CD8-positive, alpha-beta memory T cell (primary cell): ENCODE measurements at regions not wholly inside any gene's neighbourhood (a gene's known extent, or its start where the extent isn't known, plus 50 kb on each side); places are given as distances from the start of the nearest gene placed in this dataset.

Experiments used
- CTCF ChIA-PET: fragments of 350-600 bp; sonication (Branson Sonifier 250); formaldehyde crosslinking; loops from one replicate; lab custom pipeline; 2021; ENCODE audit warnings: antibody characterized with exemption; lab: Charles Lee
- POLR2A ChIA-PET: fragments of 350-600 bp; sonication (Branson Sonifier 250); formaldehyde crosslinking; loops from one replicate; lab custom pipeline; 2021; ENCODE audit warnings: antibody characterized with exemption; lab: Charles Lee
- DNase-seq, 5 donors: peaks; one replicate each; pipeline versions ENCODE4 v3.0.0 to v3.0.0-alpha.2; 2020 to 2022; ENCODE audit warnings: mixed read lengths in 1 of 5
- H3K27ac ChIP-seq: one replicate; pipeline ENCODE4 v1.7.0; 2013; ENCODE audit warnings: low read depth, mild to moderate bottlenecking, low read length, moderate library complexity
- H3K27me3 ChIP-seq: 2 replicates; pipeline ENCODE4 v1.7.0; 2013; ENCODE audit warnings: low read length, mild to moderate bottlenecking; ENCODE audit not compliant: insufficient read depth, poor library complexity, severe bottlenecking
- H3K36me3 ChIP-seq: 2 replicates; pipeline ENCODE4 v1.7.0; 2013; ENCODE audit warnings: mild to moderate bottlenecking, low read length, moderate library complexity; ENCODE audit not compliant: insufficient read depth
- H3K4me1 ChIP-seq: 2 replicates; pipeline ENCODE4 v1.7.0; 2013; ENCODE audit warnings: mild to moderate bottlenecking, low read length, moderate library complexity; ENCODE audit not compliant: insufficient read depth
- H3K4me3 ChIP-seq: 2 replicates; pipeline ENCODE4 v1.7.0; 2013; ENCODE audit warnings: mild to moderate bottlenecking, low read length
- H3K9me3 ChIP-seq: 2 replicates; pipeline ENCODE4 v1.7.0; 2013; ENCODE audit warnings: mild to moderate bottlenecking, low read length
- H3K27ac Mint-ChIP-seq, 8 donors: one replicate each; pipeline ENCODE4 v1.8.0; 2020 to 2021; ENCODE audit warnings: mixed read lengths in 8 of 8, mild to moderate bottlenecking in 6 of 8, inconsistent platforms in 3 of 8, moderate library complexity in 3 of 8
- H3K27me3 Mint-ChIP-seq, 2 donors: one replicate each; pipeline ENCODE4 v1.8.0; 2020 to 2021; ENCODE audit warnings: mixed read lengths in 2 of 2, mild to moderate bottlenecking in 1 of 2, moderate library complexity in 1 of 2
- H3K36me3 Mint-ChIP-seq, 3 donors: one replicate each; pipeline ENCODE4 v1.8.0; 2020 to 2021; ENCODE audit warnings: mixed read lengths in 3 of 3, inconsistent platforms in 1 of 3, mild to moderate bottlenecking in 1 of 3
- H3K4me1 Mint-ChIP-seq, 3 donors: one replicate each; pipeline ENCODE4 v1.8.0; 2020 to 2021; ENCODE audit warnings: mixed read lengths in 3 of 3, inconsistent platforms in 1 of 3, mild to moderate bottlenecking in 1 of 3
- H3K4me3 Mint-ChIP-seq, 7 donors: one replicate each; pipeline ENCODE4 v1.8.0; 2020 to 2021; ENCODE audit warnings: mixed read lengths in 7 of 7, mild to moderate bottlenecking in 6 of 7, moderate library complexity in 4 of 7, inconsistent platforms in 2 of 7
- H3K9me3 Mint-ChIP-seq, 5 donors: one replicate each; pipeline ENCODE4 v1.8.0; 2020 to 2022; ENCODE audit warnings: mixed read lengths in 5 of 5, mild to moderate bottlenecking in 3 of 5, moderate library complexity in 2 of 5, inconsistent platforms in 1 of 5

DNA sequence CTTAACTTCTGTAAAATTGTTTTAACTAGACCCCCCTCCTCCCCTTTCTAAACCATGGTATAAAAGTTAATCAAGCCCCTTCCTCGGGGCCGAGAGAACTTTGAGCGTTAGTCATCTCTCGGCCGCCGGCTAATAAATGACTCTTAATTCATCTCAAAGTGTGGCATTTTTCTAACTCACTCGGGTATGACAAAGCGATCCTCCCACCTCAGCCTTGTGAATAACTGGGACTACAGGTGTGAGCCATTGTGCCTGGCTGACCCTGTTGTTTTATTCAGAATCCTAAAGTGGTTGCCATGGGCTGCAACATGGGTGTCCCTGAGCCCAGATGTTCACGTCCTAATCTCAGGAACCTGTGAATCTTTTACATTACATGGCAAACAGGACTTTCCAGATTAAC, 540.7 kb upstream of the AMELY start:
- Histone ChIP-seq H3K27ac (no peak overlapping the region), H3K27me3 (no peaks in the 10 kb centered on the region), H3K4me3 (no peak overlapping the region), H3K36me3 (no peaks in the 10 kb centered on the region), H3K9me3 (no peaks in the 10 kb centered on the region), H3K4me1 (no peaks in the 10 kb centered on the region)
- CTCF ChIA-PET, result no interaction called here
- POLR2A ChIA-PET, result no interaction called here
- H3K27me3 Mint-ChIP-seq, result peaks cover 0 to 27% of the 10 kb centered on the region in 2 donors
- no peak overlapping the region for H3K27ac Mint-ChIP-seq
- H3K9me3 Mint-ChIP-seq, result no peaks in the 10 kb centered on the region
- no peak for DNase-seq
- no peaks in the 10 kb centered on the region for H3K36me3 Mint-ChIP-seq
- no peak overlapping the region for H3K4me3 Mint-ChIP-seq
- H3K4me1 Mint-ChIP-seq, result no peaks in the 10 kb centered on the region

DNA sequence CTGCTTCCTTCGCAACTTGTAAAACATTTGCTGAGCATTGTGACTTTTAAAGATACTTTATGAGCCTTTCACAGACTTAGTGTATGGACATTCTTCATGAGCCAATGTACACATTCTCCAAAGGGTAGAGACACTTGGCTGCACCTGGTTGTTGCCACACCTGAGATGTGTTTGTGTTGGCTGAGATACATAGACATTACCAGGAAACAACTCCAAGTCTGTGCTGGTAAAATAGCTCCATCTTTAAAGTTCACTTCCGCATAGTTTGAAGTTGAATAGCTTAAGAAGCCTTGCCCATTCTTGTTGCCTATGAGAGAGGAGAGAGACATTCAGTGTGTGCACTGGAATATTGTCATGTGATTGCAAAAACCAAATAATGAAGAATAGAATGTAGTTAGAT, 538.3 kb upstream of the AMELY start:
- Mint-ChIP-seq H3K36me3 (no peaks in the 10 kb centered on the region), H3K27me3 (peaks cover 0 to 27% of the 10 kb centered on the region in 2 donors), H3K4me1 (no peaks in the 10 kb centered on the region), H3K4me3 (no peak overlapping the region), H3K9me3 (no peaks in the 10 kb centered on the region), H3K27ac (no peak overlapping the region)
- H3K4me3 ChIP-seq, result no peak overlapping the region
- H3K36me3 ChIP-seq, result no peaks in the 10 kb centered on the region
- no peaks in the 10 kb centered on the region for H3K9me3 ChIP-seq
- ChIA-PET CTCF (no interaction called here), POLR2A (no interaction called here)
- no peak for DNase-seq
- H3K27me3 ChIP-seq, result no peaks in the 10 kb centered on the region
- H3K27ac ChIP-seq, result no peak overlapping the region
- no peaks in the 10 kb centered on the region for H3K4me1 ChIP-seq

DNA sequence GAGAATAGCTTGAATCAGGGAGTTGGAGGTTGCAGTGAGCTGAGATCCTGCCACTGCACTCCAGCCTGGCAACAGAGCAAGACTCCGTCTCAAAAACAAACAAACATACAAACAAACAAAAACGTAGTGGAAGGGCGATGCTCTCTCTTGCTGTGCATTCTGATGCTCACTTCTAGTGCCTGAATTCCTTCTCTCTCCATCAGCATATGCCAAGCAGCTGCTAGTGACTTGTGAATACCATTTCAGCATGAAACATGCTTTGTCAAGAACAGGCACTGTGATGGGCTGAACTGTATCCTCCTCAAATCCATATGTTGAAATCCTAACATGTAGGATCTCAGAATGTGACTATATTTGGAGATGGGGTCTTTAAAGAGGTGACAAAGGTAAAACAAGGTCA, 537.1 kb upstream of the AMELY start:
- Mint-ChIP-seq H3K36me3 (no peaks in the 10 kb centered on the region), H3K4me1 (no peaks in the 10 kb centered on the region), H3K27ac (no peak overlapping the region), H3K4me3 (no peak overlapping the region), H3K9me3 (no peaks in the 10 kb centered on the region), H3K27me3 (peaks cover 0 to 22% of the 10 kb centered on the region in 2 donors)
- no peaks in the 10 kb centered on the region for H3K9me3 ChIP-seq
- no peak for DNase-seq
- H3K4me3 ChIP-seq, result no peak overlapping the region
- no peak overlapping the region for H3K27ac ChIP-seq
- ChIA-PET CTCF (no interaction called here), POLR2A (no interaction called here)
- no peaks in the 10 kb centered on the region for H3K4me1 ChIP-seq
- H3K27me3 ChIP-seq, result no peaks in the 10 kb centered on the region
- no peaks in the 10 kb centered on the region for H3K36me3 ChIP-seq

- Mint-ChIP-seq H3K4me3 (no peak overlapping the region), H3K9me3 (no peaks in the 10 kb centered on the region), H3K4me1 (no peaks in the 10 kb centered on the region), H3K27me3 (peaks cover 0 to 22% of the 10 kb centered on the region in 2 donors), H3K27ac (no peak overlapping the region), H3K36me3 (no peaks in the 10 kb centered on the region)
- Histone ChIP-seq H3K36me3 (no peaks in the 10 kb centered on the region), H3K27ac (no peak overlapping the region), H3K4me3 (no peak overlapping the region), H3K27me3 (no peaks in the 10 kb centered on the region), H3K4me1 (no peaks in the 10 kb centered on the region), H3K9me3 (no peaks in the 10 kb centered on the region)
- POLR2A ChIA-PET, result no interaction called here
- CTCF ChIA-PET, result no interaction called here
- no peak for DNase-seq
Observed at GRCh38 chrY:7447881-7448516, 536.4 kb upstream of the AMELY start.

GRCh38 chrY:7444141-7444540, 532.6 kb upstream of the AMELY start:
- DNase-seq, result no peak
- H3K36me3 ChIP-seq, result no peaks in the 10 kb centered on the region
- H3K27me3 ChIP-seq, result no peaks in the 10 kb centered on the region
- CTCF ChIA-PET, result no interaction called here
- H3K27me3 Mint-ChIP-seq, result peaks cover 0 to 7% of the 10 kb centered on the region in 2 donors
- no peak overlapping the region for H3K4me3 Mint-ChIP-seq
- H3K4me1 Mint-ChIP-seq, result no peaks in the 10 kb centered on the region
- no peaks in the 10 kb centered on the region for H3K4me1 ChIP-seq
- H3K27ac ChIP-seq, result no peak overlapping the region
- POLR2A ChIA-PET, result no interaction called here
- no peak overlapping the region for H3K4me3 ChIP-seq
- no peaks in the 10 kb centered on the region for H3K36me3 Mint-ChIP-seq
- H3K9me3 Mint-ChIP-seq, result no peaks in the 10 kb centered on the region
- H3K9me3 ChIP-seq, result no peaks in the 10 kb centered on the region
- H3K27ac Mint-ChIP-seq, result no peak overlapping the region

GRCh38 chrY:7440796-7441530, 529.4 kb upstream of the AMELY start:
- DNase-seq, result no peak
- Histone ChIP-seq H3K9me3 (no peaks in the 10 kb centered on the region), H3K27ac (no peak overlapping the region), H3K27me3 (no peaks in the 10 kb centered on the region), H3K4me1 (no peaks in the 10 kb centered on the region), H3K36me3 (no peaks in the 10 kb centered on the region), H3K4me3 (no peak overlapping the region)
- Mint-ChIP-seq H3K27ac (no peak overlapping the region), H3K4me3 (no peak overlapping the region), H3K36me3 (no peaks in the 10 kb centered on the region), H3K27me3 (no peaks in the 10 kb centered on the region), H3K4me1 (no peaks in the 10 kb centered on the region), H3K9me3 (no peaks in the 10 kb centered on the region)
- ChIA-PET POLR2A (no interaction called here), CTCF (no interaction called here)

DNA sequence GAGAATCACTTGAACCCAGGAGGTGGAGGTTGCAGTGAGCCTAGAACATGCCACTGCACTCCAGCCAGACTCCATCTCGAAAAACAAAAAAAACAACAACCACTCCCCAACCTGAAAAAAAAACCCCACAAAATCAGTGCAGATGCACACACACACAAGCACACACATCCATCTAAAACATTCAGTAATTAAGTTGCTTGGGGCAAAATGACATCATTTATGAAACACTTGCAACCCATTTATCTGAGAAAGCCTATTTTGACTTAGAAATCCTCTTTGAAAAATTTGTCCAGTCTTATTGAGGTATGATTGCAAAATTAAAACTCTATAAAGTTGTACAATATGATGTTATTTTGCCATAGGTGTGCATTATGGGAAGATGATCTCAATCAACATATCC, 525.5 kb upstream of the AMELY start:
- no peak overlapping the region for H3K4me3 ChIP-seq
- no peaks in the 10 kb centered on the region for H3K9me3 ChIP-seq
- Mint-ChIP-seq H3K4me1 (no peaks in the 10 kb centered on the region), H3K36me3 (no peaks in the 10 kb centered on the region), H3K27ac (no peak overlapping the region), H3K9me3 (no peaks in the 10 kb centered on the region), H3K27me3 (no peaks in the 10 kb centered on the region), H3K4me3 (no peak overlapping the region)
- H3K36me3 ChIP-seq, result no peaks in the 10 kb centered on the region
- H3K27ac ChIP-seq, result no peak overlapping the region
- ChIA-PET CTCF (no interaction called here), POLR2A (no interaction called here)
- H3K4me1 ChIP-seq, result no peaks in the 10 kb centered on the region
- no peaks in the 10 kb centered on the region for H3K27me3 ChIP-seq
- no peak for DNase-seq

DNA sequence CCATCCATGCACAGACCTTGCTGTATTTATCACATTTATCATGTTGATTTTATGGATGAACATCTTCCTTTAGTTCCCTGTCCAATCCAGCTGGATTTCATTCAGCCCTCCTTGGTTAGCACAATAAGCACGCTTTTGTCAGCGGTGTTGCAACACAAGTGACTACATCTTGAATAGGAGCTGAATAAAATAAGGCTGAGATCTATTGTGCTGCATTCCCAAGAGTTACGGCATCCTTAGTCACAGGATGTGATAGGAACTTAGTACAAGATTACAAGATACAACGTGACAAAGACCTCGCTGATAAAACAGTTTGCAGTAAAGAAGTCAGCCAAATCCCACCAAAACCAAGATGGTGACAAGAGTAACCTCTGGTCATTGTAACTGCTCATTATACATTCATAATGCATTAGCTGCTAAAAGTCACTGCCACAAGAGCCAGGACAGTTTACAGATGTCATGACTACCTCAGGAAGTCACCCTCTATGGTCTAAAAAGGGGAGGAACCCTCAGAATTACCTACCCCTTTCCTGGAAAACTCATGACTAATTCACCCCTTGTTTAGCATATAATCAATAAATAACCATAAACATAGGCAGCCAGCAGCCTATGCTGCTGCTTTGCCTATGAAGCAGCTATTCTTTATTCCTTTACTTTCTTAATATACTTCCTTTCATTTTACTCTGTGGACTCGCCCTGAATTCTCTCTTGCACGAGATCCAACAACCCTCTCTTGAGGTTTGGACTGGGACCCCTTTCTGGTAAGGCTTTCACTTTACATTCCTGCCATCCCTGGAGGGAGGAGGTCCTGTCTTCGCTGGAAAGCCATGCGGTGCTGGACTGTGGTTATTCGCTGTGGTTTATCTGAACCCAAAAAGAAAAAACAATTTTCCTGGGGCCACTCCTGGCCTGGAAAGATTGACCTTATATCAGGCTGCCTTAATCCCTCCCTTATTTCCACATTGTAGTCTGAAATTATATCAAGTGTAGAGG, 522.6 kb upstream of the AMELY start:
- Mint-ChIP-seq H3K4me1 (no peaks in the 10 kb centered on the region), H3K27me3 (no peaks in the 10 kb centered on the region), H3K27ac (no peak overlapping the region), H3K9me3 (no peaks in the 10 kb centered on the region), H3K36me3 (no peaks in the 10 kb centered on the region), H3K4me3 (no peak overlapping the region)
- no peaks in the 10 kb centered on the region for H3K27me3 ChIP-seq
- no peaks in the 10 kb centered on the region for H3K4me1 ChIP-seq
- POLR2A ChIA-PET, result no interaction called here
- no peak for DNase-seq
- H3K9me3 ChIP-seq, result no peaks in the 10 kb centered on the region
- CTCF ChIA-PET, result interaction anchor here (1.0 kb wide), 1 partner anchor 12 kb away, joined by 3 read pairs; no protein-coding TSS in a partner anchor
- no peaks in the 10 kb centered on the region for H3K36me3 ChIP-seq
- no peak overlapping the region for H3K27ac ChIP-seq
- H3K4me3 ChIP-seq, result no peak overlapping the region
